Fibroblast of the aortic adventitia (primary cell): ENCODE measurements at regions not wholly inside any gene's neighbourhood (a gene's known extent, or its start where the extent isn't known, plus 50 kb on each side); places are given as distances from the start of the nearest gene placed in this dataset.
A peak's percentile ranks its signal among the peaks of the same experiment; 100 is the strongest.
"Not testable (repeated sequence)": the region's sequence is repeated elsewhere in the genome, so short reads cannot be mapped to it uniquely, and the experiment has no call there.

Experiments used
- DNase-seq: peaks from one replicate; pipeline ENCODE4 v3.0.0-alpha.2; 2010; ENCODE audit warnings: low read depth
- H3K4me3 ChIP-seq: 2 replicates; pipeline ENCODE4 v1.5.1; 2011; ENCODE audit warnings: low read depth, mild to moderate bottlenecking, control low read depth, low read length, moderate library complexity
- TF ChIP-seq, protein P1 (sequence below): IDR thresholded peaks from 2 replicates; pipeline ENCODE4 v1.5.1; 2011; ENCODE audit warnings: mild to moderate bottlenecking, low read length, control low read depth, inconsistent platforms; ENCODE audit not compliant: insufficient read depth

DNA sequence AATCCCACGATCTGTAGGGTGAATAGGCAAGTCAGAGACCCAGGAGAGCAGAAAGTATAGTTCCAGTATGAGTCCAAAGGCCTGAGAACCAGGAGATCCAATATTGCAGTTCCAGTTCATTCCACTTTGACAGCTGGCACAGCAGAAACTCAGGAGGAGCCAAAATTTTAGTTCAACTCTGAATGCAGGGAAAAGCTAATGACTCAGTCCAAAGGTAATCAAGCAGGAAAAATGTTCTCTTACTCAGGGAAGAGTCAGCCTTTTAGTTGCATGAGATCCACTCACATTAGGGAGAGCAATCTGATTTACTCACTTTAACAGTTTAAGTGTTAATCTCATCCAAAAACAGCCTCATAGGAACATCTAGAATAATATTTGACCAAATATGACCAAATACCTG lies 130.2 kb upstream of the LRFN5 start:
- no peak overlapping the region for H3K4me3 ChIP-seq
- peak; percentile 0 for DNase-seq
- TF ChIP-seq, protein P1, sequence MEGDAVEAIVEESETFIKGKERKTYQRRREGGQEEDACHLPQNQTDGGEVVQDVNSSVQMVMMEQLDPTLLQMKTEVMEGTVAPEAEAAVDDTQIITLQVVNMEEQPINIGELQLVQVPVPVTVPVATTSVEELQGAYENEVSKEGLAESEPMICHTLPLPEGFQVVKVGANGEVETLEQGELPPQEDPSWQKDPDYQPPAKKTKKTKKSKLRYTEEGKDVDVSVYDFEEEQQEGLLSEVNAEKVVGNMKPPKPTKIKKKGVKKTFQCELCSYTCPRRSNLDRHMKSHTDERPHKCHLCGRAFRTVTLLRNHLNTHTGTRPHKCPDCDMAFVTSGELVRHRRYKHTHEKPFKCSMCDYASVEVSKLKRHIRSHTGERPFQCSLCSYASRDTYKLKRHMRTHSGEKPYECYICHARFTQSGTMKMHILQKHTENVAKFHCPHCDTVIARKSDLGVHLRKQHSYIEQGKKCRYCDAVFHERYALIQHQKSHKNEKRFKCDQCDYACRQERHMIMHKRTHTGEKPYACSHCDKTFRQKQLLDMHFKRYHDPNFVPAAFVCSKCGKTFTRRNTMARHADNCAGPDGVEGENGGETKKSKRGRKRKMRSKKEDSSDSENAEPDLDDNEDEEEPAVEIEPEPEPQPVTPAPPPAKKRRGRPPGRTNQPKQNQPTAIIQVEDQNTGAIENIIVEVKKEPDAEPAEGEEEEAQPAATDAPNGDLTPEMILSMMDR: no peak

DNA sequence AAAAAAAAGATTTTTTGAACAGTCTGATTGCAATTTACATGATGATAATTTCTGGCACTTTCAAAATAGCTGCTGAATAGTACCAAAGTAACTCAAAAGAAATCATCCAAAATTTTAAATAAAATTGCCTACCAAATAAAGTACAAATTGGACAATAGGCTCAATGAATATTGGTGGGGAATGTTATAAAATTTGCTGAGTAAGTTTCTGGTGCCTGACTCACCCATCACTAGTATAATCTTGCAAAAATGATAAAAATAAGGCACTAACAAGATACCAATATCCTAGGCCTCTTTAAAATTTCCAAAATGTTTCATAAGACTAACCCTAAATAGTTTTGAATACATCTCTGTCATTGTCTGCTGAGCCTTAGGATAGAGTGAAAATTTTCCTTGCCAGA lies 145.3 kb upstream of the LRFN5 start:
- TF ChIP-seq, protein P1: no peak
- H3K4me3 ChIP-seq: no peak overlapping the region
- no peak for DNase-seq

DNA sequence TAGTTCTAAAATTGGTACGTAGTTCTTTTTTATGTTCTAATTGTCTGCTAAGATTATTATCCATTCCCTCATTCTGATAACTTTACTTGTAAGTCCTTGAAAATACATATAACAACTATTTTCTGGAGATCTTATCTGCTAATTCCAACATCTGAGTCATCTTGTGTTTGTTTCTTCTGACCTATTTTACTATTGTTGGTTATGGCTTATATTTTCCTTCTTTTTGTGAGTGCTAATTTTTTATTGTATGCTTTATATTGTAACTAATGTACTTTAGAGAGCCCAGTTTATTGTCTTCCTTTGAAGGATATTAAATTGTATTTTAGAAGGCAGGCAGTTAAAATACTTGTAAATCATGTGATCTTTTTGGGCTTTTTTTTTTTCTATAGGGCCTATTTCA lies 149.3 kb upstream of the LRFN5 start:
- no peak for DNase-seq
- TF ChIP-seq, protein P1: no peak
- no peak overlapping the region for H3K4me3 ChIP-seq

DNA sequence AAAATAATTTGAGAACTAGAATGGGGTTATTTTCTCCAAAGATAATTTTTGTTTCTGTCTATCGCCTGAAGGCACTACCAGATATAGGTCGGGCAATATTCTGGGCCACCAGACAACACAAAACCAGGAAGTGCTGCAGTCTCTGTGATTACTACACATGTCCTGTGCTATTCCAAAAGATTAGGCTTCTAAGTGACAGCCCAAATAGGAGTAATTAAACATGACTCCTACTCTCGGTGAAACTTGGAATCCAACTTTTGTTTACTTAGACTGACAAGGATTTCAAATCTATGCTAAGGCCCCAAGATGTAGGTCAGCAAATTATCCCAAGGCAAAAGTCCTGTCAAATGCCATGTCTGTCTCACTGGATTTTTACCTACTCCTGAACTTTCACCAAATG lies 157.6 kb upstream of the LRFN5 start:
- TF ChIP-seq, protein P1: no peak
- DNase-seq: no peak
- no peak overlapping the region for H3K4me3 ChIP-seq

DNA sequence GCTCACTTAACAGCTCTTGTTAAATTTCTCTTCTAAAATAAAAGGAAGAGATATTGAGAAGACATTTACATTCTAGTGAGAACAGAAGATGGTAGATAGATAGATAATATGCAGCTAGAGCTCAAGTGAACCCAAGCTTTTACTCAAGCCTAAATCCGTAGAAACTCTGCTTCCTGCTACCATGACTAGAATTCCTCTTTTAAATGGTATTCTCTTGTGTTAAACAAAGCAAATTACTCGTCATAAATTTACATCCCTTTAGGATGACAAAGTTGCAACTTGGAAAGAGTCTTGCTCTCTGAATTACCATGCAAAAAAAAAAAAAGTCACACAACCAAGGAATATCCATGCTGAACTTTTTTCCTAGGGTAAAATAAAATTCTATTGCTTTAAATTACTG lies 160.7 kb upstream of the LRFN5 start:
- no peak for DNase-seq
- TF ChIP-seq, protein P1: no peak
- no peak overlapping the region for H3K4me3 ChIP-seq

DNA sequence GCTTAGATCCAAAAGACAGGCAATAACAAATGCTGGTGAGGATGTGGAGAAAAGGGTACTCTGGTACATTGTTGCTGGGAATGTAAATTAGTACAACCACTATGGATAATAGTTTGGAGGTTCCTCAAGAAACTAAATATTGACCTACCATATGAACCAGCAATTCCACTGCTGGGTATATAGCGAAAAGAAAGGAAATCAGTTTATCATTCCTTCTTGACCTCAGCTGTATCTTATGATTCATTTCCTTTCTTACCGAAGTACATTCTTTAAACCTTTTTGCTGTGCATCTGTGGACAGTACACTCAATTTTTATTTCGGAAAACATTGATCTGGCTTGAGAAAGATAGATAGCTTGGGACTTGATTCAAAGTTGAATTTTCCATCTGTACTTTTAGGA lies 183.2 kb upstream of the LRFN5 start:
- TF ChIP-seq, protein P1: no peak
- DNase-seq: no peak

DNA sequence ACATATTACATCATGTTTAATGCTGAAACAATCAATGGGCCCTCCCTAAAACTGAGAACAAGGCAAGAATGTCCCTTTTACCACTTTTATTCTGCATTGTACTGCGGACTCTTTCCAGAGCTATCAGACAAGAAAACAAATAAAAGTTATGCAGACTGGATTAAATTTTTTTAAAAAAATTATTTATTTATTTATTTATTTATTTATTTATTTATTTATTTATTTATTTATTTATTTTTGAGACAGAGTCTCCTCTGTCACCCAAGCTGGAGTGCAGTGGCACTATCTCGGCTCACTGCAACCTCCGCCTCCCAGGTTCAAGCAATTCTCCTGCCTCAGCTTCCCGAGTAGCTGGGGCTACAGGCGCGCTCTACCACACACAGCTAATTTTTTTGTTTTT lies 185.4 kb upstream of the LRFN5 start:
- DNase-seq, H3K4me3 ChIP-seq: not testable (repeated sequence)

More for the DNA sequence above, 183.2 kb upstream of the LRFN5 start:
- no peak overlapping the region for H3K4me3 ChIP-seq
